ENCODE measurements at regions not wholly inside any gene's neighbourhood (a gene's known extent, or its start where the extent isn't known, plus 50 kb on each side); places are given as distances from the start of the nearest gene placed in this dataset.

DNA sequence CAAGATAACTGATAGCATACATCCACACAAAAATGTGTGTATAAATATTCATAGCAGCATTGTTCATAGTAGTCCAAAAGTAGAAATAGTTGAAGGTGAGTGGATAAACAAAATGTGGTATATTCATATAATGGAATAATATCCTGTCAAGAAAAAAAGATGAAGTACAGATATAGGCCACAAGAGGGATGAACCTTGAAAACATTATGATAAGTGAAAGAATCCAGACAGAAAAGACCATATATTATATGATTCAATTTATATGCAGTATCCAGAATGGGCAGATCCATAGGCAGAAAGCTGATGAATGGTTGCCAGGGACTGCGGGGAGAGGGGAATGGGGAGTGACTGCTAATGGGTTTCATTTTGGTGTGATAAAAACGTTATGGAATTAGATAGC, 54.3 kb upstream of the TNIK start:
- Mint-ChIP-seq H3K4me3 (no peak overlapping the region), H3K36me3 (no peaks in the 10 kb centered on the region), H3K9me3 (no peaks in the 10 kb centered on the region), H3K4me1 (no peaks in the 10 kb centered on the region), H3K27ac (no peak overlapping the region), H3K27me3 (ENCODE audit: low read depth) (no peaks in the 10 kb centered on the region)
- ChIA-PET CTCF (interaction anchor here (1.5 kb wide), 1 partner anchor 99 kb away, joined by 3 read pairs; no protein-coding TSS in a partner anchor), POLR2A (no interaction called here)
- DNase-seq (ENCODE audit: low spot score) (no peak), ATAC-seq (no peak)
- TF ChIP-seq, protein P1, sequence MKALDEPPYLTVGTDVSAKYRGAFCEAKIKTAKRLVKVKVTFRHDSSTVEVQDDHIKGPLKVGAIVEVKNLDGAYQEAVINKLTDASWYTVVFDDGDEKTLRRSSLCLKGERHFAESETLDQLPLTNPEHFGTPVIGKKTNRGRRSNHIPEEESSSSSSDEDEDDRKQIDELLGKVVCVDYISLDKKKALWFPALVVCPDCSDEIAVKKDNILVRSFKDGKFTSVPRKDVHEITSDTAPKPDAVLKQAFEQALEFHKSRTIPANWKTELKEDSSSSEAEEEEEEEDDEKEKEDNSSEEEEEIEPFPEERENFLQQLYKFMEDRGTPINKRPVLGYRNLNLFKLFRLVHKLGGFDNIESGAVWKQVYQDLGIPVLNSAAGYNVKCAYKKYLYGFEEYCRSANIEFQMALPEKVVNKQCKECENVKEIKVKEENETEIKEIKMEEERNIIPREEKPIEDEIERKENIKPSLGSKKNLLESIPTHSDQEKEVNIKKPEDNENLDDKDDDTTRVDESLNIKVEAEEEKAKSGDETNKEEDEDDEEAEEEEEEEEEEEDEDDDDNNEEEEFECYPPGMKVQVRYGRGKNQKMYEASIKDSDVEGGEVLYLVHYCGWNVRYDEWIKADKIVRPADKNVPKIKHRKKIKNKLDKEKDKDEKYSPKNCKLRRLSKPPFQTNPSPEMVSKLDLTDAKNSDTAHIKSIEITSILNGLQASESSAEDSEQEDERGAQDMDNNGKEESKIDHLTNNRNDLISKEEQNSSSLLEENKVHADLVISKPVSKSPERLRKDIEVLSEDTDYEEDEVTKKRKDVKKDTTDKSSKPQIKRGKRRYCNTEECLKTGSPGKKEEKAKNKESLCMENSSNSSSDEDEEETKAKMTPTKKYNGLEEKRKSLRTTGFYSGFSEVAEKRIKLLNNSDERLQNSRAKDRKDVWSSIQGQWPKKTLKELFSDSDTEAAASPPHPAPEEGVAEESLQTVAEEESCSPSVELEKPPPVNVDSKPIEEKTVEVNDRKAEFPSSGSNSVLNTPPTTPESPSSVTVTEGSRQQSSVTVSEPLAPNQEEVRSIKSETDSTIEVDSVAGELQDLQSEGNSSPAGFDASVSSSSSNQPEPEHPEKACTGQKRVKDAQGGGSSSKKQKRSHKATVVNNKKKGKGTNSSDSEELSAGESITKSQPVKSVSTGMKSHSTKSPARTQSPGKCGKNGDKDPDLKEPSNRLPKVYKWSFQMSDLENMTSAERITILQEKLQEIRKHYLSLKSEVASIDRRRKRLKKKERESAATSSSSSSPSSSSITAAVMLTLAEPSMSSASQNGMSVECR (CRISPR knock-in tag; IDR thresholded peaks at IDR 0.05; ENCODE audit: borderline replicate concordance) = no peak
- TF ChIP-seq TP53 (CRISPR knock-in tag; IDR thresholded peaks at IDR 0.05) = no peak
- no peak for TF ChIP-seq FOXP1 (CRISPR knock-in tag; IDR thresholded peaks at IDR 0.05; ENCODE audit: borderline replicate concordance)

DNA sequence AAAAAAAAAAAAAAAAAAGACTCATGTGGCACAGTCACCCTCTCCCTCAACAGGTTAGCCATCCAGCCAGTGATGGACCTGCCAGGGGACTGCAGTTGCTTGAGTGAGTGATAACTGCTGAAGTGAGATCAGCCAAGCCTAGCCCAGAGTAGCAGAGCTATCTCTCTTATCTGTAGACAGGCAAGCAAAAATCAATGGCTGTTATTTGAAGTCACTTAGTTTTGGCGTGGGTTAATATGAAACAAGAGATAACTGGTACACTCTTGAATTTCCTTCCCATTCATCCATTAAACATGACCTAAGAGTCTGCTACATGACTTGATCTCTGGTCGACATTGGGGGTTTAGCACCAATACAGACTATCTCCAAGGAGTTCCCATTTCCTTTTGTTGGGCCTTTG, 51.2 kb upstream of the TNIK start:
- CTCF ChIA-PET = no interaction called here

More for the DNA sequence above, 51.2 kb upstream of the TNIK start:
- DNase-seq (ENCODE audit: low spot score) (no peak), ATAC-seq (no peak)
- no peaks in the 10 kb centered on the region for H3K9me3 Mint-ChIP-seq
- no peaks in the 10 kb centered on the region for H3K27me3 Mint-ChIP-seq (ENCODE audit: low read depth)
- POLR2A ChIA-PET = no interaction called here
- H3K4me3 Mint-ChIP-seq = no peak overlapping the region
- no peak overlapping the region for H3K27ac Mint-ChIP-seq
- H3K36me3 Mint-ChIP-seq = no peaks in the 10 kb centered on the region
- TF ChIP-seq FOXK1 (CRISPR knock-in tag; IDR thresholded peaks at IDR 0.05) = no peak
- TF ChIP-seq, protein P2, sequence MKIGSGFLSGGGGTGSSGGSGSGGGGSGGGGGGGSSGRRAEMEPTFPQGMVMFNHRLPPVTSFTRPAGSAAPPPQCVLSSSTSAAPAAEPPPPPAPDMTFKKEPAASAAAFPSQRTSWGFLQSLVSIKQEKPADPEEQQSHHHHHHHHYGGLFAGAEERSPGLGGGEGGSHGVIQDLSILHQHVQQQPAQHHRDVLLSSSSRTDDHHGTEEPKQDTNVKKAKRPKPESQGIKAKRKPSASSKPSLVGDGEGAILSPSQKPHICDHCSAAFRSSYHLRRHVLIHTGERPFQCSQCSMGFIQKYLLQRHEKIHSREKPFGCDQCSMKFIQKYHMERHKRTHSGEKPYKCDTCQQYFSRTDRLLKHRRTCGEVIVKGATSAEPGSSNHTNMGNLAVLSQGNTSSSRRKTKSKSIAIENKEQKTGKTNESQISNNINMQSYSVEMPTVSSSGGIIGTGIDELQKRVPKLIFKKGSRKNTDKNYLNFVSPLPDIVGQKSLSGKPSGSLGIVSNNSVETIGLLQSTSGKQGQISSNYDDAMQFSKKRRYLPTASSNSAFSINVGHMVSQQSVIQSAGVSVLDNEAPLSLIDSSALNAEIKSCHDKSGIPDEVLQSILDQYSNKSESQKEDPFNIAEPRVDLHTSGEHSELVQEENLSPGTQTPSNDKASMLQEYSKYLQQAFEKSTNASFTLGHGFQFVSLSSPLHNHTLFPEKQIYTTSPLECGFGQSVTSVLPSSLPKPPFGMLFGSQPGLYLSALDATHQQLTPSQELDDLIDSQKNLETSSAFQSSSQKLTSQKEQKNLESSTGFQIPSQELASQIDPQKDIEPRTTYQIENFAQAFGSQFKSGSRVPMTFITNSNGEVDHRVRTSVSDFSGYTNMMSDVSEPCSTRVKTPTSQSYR (CRISPR knock-in tag; IDR thresholded peaks at IDR 0.05) = no peak
- no peak for TF ChIP-seq GTF2I (CRISPR knock-in tag; conservative IDR thresholded peaks at IDR 0.05)
- TF ChIP-seq, protein P3, sequence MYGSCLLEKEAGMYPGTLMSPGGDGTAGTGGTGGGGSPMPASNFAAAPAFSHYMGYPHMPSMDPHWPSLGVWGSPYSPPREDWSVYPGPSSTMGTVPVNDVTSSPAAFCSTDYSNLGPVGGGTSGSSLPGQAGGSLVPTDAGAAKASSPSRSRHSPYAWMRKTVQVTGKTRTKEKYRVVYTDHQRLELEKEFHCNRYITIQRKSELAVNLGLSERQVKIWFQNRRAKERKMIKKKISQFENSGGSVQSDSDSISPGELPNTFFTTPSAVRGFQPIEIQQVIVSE (CRISPR knock-in tag; IDR thresholded peaks at IDR 0.05; ENCODE audit: borderline replicate concordance) = no peak
- no peak for TF ChIP-seq ZNF138 (CRISPR knock-in tag; conservative IDR thresholded peaks at IDR 0.05)
- TF ChIP-seq NFE2L1 (CRISPR knock-in tag; IDR thresholded peaks at IDR 0.05) = no peak
- TF ChIP-seq ZNF232 (CRISPR knock-in tag; IDR thresholded peaks at IDR 0.05) = no peak
- no peaks in the 10 kb centered on the region for H3K4me1 Mint-ChIP-seq

Measured in WTC11 (cell line).